HUES64 (cell line): ENCODE measurements at regions not wholly inside any gene's neighbourhood (a gene's known extent, or its start where the extent isn't known, plus 50 kb on each side); places are given as distances from the start of the nearest gene placed in this dataset.

Experiments used
- H3K27ac ChIP-seq: 2 replicates; pipeline ENCODE4 v1.7.0; 2013; ENCODE audit warnings: low read depth, low read length, inconsistent platforms
- H3K27me3 ChIP-seq: 2 replicates; pipeline ENCODE4 v1.6.1; 2013; ENCODE audit warnings: mild to moderate bottlenecking, low read length; ENCODE audit not compliant: insufficient read depth
- H3K36me3 ChIP-seq: 2 replicates; pipeline ENCODE4 v1.6.1; 2013; ENCODE audit warnings: mild to moderate bottlenecking, low read length; ENCODE audit not compliant: insufficient read depth
- H3K4me1 ChIP-seq: 2 replicates; pipeline ENCODE4 v1.6.1; 2013; ENCODE audit warnings: mild to moderate bottlenecking, low read length, moderate library complexity; ENCODE audit not compliant: insufficient read depth
- H3K4me3 ChIP-seq: 2 replicates; pipeline ENCODE4 v1.5.1; 2013; ENCODE audit warnings: mild to moderate bottlenecking, low read length, moderate library complexity
- H3K9ac ChIP-seq: 2 replicates; pipeline ENCODE4 v1.6.1; 2013; ENCODE audit warnings: mild to moderate bottlenecking, low read depth, low read length
- H3K9me3 ChIP-seq: 2 replicates; pipeline ENCODE4 v1.6.1; 2013; ENCODE audit warnings: low read depth, low read length; ENCODE audit not compliant: insufficient read depth
- WGBS: fragments of 150-250, 120-280 bp; methylation state at CpG from one replicate; pipeline ENCODE4 v1.1.7; 2013; ENCODE audit warnings: missing lambda C conversion rate; 5-methylcytosine and 5-hydroxymethylcytosine counted together

DNA sequence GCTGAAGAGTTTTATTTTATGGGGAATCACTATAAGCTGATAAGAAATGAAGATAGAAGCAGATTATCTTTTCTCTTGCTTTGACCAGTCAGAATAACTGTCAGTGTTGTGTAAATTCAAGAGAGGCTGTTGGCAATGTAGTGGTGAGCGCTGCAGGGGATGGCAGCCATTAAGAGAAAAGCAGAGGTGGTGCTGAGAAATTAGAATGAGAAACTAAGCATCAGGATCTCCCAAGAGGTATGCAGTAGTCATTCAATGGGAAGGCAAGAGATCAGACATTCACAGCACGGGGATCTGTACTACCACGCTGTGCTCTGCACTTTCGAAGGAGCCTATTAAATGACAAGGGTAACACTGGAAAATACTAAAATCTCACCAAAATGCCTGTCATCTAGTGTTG, 768.5 kb upstream of the ACO1 start:
- no peak overlapping the region for H3K9ac ChIP-seq
- H3K9me3 ChIP-seq, result no peaks in the 10 kb centered on the region
- H3K4me1 ChIP-seq, result peaks cover 20% of the 10 kb centered on the region
- H3K4me3 ChIP-seq, result no peak overlapping the region
- H3K27me3 ChIP-seq, result no peaks in the 10 kb centered on the region
- no peaks in the 10 kb centered on the region for H3K36me3 ChIP-seq
- H3K27ac ChIP-seq, result peak overlapping the region; percentile 77; the same call in 1 of the 2 replicates
- WGBS, result 42% methylated on average over 4 of the region's 4 CpGs

- no peak overlapping the region for H3K4me3 ChIP-seq
- 100% methylated on average over 1 of the region's 2 CpGs for WGBS
These were observed 760.9 kb upstream of the ACO1 start for GRCh38 chr9:31623511-31623910.

DNA sequence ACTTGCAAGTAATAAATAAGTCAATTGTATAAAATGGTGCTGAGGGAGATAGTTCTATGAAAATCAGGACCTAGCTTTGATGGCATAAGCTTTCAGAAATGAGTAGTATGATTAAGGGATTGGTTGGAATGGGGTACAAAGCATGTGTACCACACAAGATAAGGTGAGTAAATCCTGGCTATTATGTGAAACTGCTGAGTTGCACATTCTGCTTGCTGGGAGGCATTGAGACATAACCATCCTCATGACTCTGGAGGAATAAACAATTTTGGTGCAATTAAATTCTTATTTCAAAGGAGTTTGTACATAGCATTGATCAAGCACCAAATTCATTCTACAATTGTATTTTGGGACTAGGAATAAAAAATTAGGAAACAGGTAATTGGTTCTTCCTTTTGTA, 755.2 kb upstream of the ACO1 start:
- Histone ChIP-seq H3K9me3 (peaks cover 10% of the 10 kb centered on the region), H3K27me3 (no peaks in the 10 kb centered on the region), H3K4me3 (no peak overlapping the region), H3K36me3 (no peaks in the 10 kb centered on the region), H3K9ac (no peak overlapping the region), H3K4me1 (peaks cover 8% of the 10 kb centered on the region; the same call in 1 of the 2 replicates), H3K27ac (no peak overlapping the region)

More at GRCh38 chr9:31623511-31623910, 760.9 kb upstream of the ACO1 start:
- H3K36me3 ChIP-seq, result no peaks in the 10 kb centered on the region
- H3K27me3 ChIP-seq, result no peaks in the 10 kb centered on the region
- H3K4me1 ChIP-seq, result no peaks in the 10 kb centered on the region
- peaks cover 10% of the 10 kb centered on the region for H3K9me3 ChIP-seq
- no peak overlapping the region for H3K9ac ChIP-seq
- no peak overlapping the region for H3K27ac ChIP-seq

DNA sequence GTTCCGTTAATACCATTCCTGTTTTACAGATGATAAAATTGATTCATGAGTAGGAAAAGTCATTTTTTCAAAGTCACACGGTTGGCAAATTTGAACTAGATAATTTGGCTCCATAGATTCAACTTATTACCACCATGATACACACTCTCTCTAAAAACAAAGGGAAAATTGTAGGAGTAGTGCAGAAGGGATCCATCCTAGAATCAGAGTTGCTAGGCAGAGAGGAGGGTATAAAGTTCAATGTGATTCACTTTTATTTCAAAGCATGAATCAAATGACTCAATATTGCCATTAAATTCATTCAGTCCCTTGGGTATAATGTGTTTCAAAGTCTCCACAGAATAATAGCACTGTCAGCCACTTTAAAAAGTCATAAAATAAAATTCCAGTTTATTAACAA, 747.2 kb upstream of the ACO1 start:
- Histone ChIP-seq H3K4me3 (no peak overlapping the region), H3K36me3 (no peaks in the 10 kb centered on the region), H3K9me3 (no peaks in the 10 kb centered on the region), H3K9ac (no peak overlapping the region), H3K27me3 (no peaks in the 10 kb centered on the region), H3K27ac (no peak overlapping the region), H3K4me1 (peaks cover 12% of the 10 kb centered on the region)
- WGBS, result 100% methylated on average over 2 of the region's 2 CpGs

- no peak overlapping the region for H3K4me3 ChIP-seq
- no peak overlapping the region for H3K27ac ChIP-seq
- H3K9me3 ChIP-seq, result no peaks in the 10 kb centered on the region
- no peak overlapping the region for H3K9ac ChIP-seq
- no peaks in the 10 kb centered on the region for H3K27me3 ChIP-seq
- H3K36me3 ChIP-seq, result no peaks in the 10 kb centered on the region
- peaks cover 10% of the 10 kb centered on the region; the same call in 1 of the 2 replicates for H3K4me1 ChIP-seq
These were observed 746.6 kb upstream of the ACO1 start for GRCh38 chr9:31637861-31638260.

GRCh38 chr9:31639451-31639850, 745.0 kb upstream of the ACO1 start:
- Histone ChIP-seq H3K4me1 (peaks cover 7% of the 10 kb centered on the region; the same call in 1 of the 2 replicates), H3K9ac (no peak overlapping the region; the same call in 1 of the 2 replicates), H3K27me3 (no peaks in the 10 kb centered on the region), H3K4me3 (no peak overlapping the region), H3K9me3 (no peaks in the 10 kb centered on the region), H3K27ac (no peak overlapping the region), H3K36me3 (no peaks in the 10 kb centered on the region)
- WGBS, result no CpG with 5 or more reads among the region's 1 CpG

- Histone ChIP-seq H3K27me3 (no peaks in the 10 kb centered on the region), H3K9me3 (no peaks in the 10 kb centered on the region), H3K4me3 (no peak overlapping the region), H3K9ac (no peak overlapping the region), H3K27ac (no peak overlapping the region), H3K4me1 (no peaks in the 10 kb centered on the region), H3K36me3 (no peaks in the 10 kb centered on the region)
- 88% methylated on average over 3 of the region's 3 CpGs for WGBS
These were observed 715.1 kb upstream of the ACO1 start for GRCh38 chr9:31669311-31669710.

- Histone ChIP-seq H3K27me3 (no peaks in the 10 kb centered on the region), H3K36me3 (no peaks in the 10 kb centered on the region), H3K27ac (no peak overlapping the region), H3K9me3 (no peaks in the 10 kb centered on the region), H3K4me1 (no peaks in the 10 kb centered on the region), H3K9ac (no peak overlapping the region), H3K4me3 (no peak overlapping the region)
- WGBS, result 99% methylated on average over 3 of the region's 3 CpGs
These were observed 713.4 kb upstream of the ACO1 start for GRCh38 chr9:31671011-31671410.

DNA sequence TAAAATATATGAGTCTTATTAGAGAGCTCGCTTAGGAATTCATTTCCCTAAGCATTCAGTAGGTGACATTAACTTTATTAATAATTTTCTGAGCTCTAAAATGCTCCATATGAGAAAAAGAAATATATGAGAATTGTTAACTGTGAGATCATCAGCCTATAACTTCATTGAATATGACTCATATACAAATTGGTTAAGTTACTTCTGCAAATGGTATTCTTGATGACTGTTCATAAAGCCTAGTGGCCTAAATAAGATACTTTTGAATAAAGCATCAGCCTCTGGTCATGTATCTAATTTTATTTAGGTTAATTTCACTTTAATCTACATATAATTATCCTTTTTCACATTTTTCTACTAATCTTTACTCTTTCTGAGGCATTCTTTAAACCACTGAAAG, 710.2 kb upstream of the ACO1 start:
- H3K27ac ChIP-seq, result no peak overlapping the region
- no peak overlapping the region for H3K9ac ChIP-seq
- H3K27me3 ChIP-seq, result no peaks in the 10 kb centered on the region
- WGBS, result no CpG with 5 or more reads among the region's 1 CpG
- no peak overlapping the region for H3K4me3 ChIP-seq
- no peaks in the 10 kb centered on the region for H3K36me3 ChIP-seq
- no peaks in the 10 kb centered on the region for H3K9me3 ChIP-seq
- H3K4me1 ChIP-seq, result no peaks in the 10 kb centered on the region

DNA sequence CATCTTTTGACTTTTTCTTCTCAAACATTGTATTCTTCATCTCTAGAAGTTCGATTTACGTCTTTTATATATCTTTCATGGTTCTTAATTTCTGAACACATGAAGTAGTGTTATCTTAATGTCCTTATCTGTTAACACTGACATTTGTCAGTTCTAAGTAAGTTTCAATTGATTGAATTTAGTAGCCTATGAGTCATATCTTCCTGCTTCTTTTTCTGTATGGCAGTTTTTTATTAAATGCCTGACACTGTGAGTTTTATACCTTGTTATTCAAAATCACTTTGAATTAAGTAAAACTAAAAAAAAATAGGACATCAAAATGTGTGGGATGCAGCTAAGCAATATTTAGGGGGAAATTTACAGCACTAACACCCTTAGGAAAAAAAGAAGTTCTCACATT, 707.0 kb upstream of the ACO1 start:
- no peaks in the 10 kb centered on the region for H3K9me3 ChIP-seq
- WGBS, result 100% methylated on average over 2 of the region's 2 CpGs
- no peaks in the 10 kb centered on the region for H3K27me3 ChIP-seq
- no peaks in the 10 kb centered on the region for H3K36me3 ChIP-seq
- H3K9ac ChIP-seq, result no peak overlapping the region
- no peaks in the 10 kb centered on the region; the same call in 1 of the 2 replicates for H3K4me1 ChIP-seq
- no peak overlapping the region for H3K4me3 ChIP-seq
- no peak overlapping the region for H3K27ac ChIP-seq

DNA sequence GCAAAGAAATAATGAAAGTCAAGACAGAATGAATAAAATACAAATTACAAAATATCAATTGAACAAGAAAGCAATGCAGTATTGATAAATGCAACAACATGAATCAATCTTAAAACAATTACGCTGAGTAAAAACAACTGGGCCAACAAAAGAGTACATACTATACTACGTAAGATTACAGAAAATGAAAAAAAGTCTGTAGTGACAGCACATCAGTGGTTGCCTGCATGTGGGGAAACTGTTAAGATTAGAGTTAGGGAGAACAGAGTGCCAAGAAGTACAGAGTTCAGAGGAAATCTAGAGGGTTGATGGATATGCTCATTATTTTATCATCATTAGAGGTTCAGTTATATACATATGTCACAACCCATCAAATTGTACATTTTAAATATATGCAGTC, 706.6 kb upstream of the ACO1 start:
- no peak overlapping the region for H3K4me3 ChIP-seq
- 100% methylated on average over 2 of the region's 2 CpGs for WGBS
- no peak overlapping the region for H3K27ac ChIP-seq
- no peaks in the 10 kb centered on the region for H3K27me3 ChIP-seq
- H3K36me3 ChIP-seq, result no peaks in the 10 kb centered on the region
- no peak overlapping the region for H3K9ac ChIP-seq
- no peaks in the 10 kb centered on the region for H3K9me3 ChIP-seq
- no peaks in the 10 kb centered on the region; the same call in 1 of the 2 replicates for H3K4me1 ChIP-seq

DNA sequence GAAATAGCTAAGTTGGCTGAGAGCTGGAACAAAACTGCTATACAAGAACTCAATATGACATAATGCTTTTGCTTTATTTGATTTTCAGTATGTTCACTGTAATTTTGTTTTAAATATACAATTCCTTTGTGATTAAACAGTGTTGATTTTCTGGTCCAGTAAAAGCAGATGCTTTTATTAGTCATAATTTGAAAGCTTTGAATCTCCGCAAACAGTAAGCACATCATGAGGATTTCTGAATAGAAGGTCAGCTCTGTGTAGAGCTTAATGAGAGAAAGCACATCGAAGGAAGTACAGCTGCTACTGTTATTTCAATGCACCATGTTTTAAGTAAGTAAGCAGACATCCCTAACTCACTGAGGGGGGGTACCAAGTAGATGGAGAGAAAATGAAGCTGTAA, 701.3 kb upstream of the ACO1 start:
- no peaks in the 10 kb centered on the region for H3K9me3 ChIP-seq
- no peak overlapping the region for H3K27ac ChIP-seq
- no peaks in the 10 kb centered on the region for H3K36me3 ChIP-seq
- no peak overlapping the region for H3K9ac ChIP-seq
- H3K4me3 ChIP-seq, result no peak overlapping the region
- WGBS, result 90% methylated on average over 2 of the region's 2 CpGs
- no peaks in the 10 kb centered on the region; the same call in 1 of the 2 replicates for H3K4me1 ChIP-seq
- no peaks in the 10 kb centered on the region for H3K27me3 ChIP-seq
